Activated CD8-positive, alpha-beta T cell treated with anti-CD3 and anti-CD28 coated beads for 36 hours (primary cell): ENCODE measurements at regions not wholly inside any gene's neighbourhood (a gene's known extent, or its start where the extent isn't known, plus 50 kb on each side); places are given as distances from the start of the nearest gene placed in this dataset.

Experiments used
- ATAC-seq: fragments of 200-7000 bp; cut with Tn5 transposase; one replicate; pipeline ENCODE4 v1.10.0; 2021; ENCODE audit warnings: mild to moderate bottlenecking, moderate library complexity
- CTCF ChIA-PET: fragments of 350-600 bp; sonication (Branson Sonifier 250); formaldehyde crosslinking; loops from one replicate; lab custom pipeline; 2021; ENCODE audit warnings: antibody characterized with exemption; lab: Charles Lee
- POLR2A ChIA-PET: fragments of 350-600 bp; sonication (Branson Sonifier 250); formaldehyde crosslinking; loops from one replicate; lab custom pipeline; 2021; ENCODE audit warnings: antibody characterized with exemption; lab: Charles Lee
- DNase-seq: peaks from one replicate; pipeline ENCODE4 v3.0.0-alpha.2; 2020
- H3K27ac Mint-ChIP-seq: one replicate; pipeline ENCODE4 v1.8.0; 2021; ENCODE audit warnings: mild to moderate bottlenecking, mixed read lengths
- H3K27me3 Mint-ChIP-seq: one replicate; pipeline ENCODE4 v1.8.0; 2021; ENCODE audit warnings: mixed read lengths
- H3K36me3 Mint-ChIP-seq: one replicate; pipeline ENCODE4 v1.8.0; 2021; ENCODE audit warnings: low read depth, mixed read lengths
- H3K4me1 Mint-ChIP-seq: one replicate; pipeline ENCODE4 v1.8.0; 2021; ENCODE audit warnings: low read depth, mixed read lengths
- H3K4me3 Mint-ChIP-seq: one replicate; pipeline ENCODE4 v1.8.0; 2021; ENCODE audit warnings: mild to moderate bottlenecking, moderate library complexity, mixed read lengths
- H3K9me3 Mint-ChIP-seq: one replicate; pipeline ENCODE4 v1.8.0; 2021; ENCODE audit warnings: mixed read lengths
- intact Hi-C: fragments of 100-400 bp; cut with micrococcal nuclease; formaldehyde crosslinking; loops from one replicate; pipeline ENCODE4 v1.10.0; 2022
- TF ChIP-seq, protein P1 (sequence below): fragments of 200-600 bp; IDR thresholded peaks from one replicate; pipeline ENCODE4 v1.8.0; 2022; ENCODE audit warnings: antibody characterized with exemption, mild to moderate bottlenecking

DNA sequence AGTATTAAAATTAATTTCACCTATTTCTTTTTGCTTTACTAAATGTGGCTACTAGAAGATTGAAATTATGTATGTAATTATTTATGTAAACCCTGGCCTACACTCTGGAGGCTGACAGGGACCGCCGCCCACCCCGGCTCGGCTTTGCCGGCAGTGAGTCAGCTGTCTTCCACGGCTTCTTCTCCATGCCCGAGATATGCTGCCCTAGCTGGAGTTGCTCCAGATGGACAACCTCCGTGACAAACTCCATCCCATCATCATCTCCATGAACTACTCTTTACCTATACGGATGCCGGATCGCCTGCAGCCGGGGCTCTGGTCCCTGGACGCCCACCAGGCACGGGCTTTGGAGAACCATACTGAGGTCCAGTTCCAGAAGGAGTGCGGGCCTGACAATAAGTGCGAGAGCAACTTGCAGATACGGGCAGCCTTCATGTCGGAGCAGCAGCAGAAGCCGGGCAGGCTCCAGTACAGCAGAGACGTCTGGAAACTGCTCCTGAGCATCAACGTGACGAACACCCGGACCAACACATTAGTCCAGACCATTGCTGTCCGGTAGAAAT, 86.9 kb upstream of the NID2 start:
- DNase-seq = no peak
- TF ChIP-seq, protein P1, sequence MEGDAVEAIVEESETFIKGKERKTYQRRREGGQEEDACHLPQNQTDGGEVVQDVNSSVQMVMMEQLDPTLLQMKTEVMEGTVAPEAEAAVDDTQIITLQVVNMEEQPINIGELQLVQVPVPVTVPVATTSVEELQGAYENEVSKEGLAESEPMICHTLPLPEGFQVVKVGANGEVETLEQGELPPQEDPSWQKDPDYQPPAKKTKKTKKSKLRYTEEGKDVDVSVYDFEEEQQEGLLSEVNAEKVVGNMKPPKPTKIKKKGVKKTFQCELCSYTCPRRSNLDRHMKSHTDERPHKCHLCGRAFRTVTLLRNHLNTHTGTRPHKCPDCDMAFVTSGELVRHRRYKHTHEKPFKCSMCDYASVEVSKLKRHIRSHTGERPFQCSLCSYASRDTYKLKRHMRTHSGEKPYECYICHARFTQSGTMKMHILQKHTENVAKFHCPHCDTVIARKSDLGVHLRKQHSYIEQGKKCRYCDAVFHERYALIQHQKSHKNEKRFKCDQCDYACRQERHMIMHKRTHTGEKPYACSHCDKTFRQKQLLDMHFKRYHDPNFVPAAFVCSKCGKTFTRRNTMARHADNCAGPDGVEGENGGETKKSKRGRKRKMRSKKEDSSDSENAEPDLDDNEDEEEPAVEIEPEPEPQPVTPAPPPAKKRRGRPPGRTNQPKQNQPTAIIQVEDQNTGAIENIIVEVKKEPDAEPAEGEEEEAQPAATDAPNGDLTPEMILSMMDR = no peak
- intact Hi-C loops = loop anchor here (10.0 kb wide), 1 partner anchor 109 kb away; the partner anchor contains the start of gene PTGDR
- no peak overlapping the region for H3K27ac Mint-ChIP-seq
- H3K9me3 Mint-ChIP-seq = no peaks in the 10 kb centered on the region
- peaks cover 3% of the 10 kb centered on the region for H3K36me3 Mint-ChIP-seq
- CTCF ChIA-PET = no interaction called here
- no peaks in the 10 kb centered on the region for H3K27me3 Mint-ChIP-seq
- POLR2A ChIA-PET = no interaction called here
- no peak for ATAC-seq
- peaks cover 42% of the 10 kb centered on the region for H3K4me1 Mint-ChIP-seq
- H3K4me3 Mint-ChIP-seq = no peak overlapping the region

DNA sequence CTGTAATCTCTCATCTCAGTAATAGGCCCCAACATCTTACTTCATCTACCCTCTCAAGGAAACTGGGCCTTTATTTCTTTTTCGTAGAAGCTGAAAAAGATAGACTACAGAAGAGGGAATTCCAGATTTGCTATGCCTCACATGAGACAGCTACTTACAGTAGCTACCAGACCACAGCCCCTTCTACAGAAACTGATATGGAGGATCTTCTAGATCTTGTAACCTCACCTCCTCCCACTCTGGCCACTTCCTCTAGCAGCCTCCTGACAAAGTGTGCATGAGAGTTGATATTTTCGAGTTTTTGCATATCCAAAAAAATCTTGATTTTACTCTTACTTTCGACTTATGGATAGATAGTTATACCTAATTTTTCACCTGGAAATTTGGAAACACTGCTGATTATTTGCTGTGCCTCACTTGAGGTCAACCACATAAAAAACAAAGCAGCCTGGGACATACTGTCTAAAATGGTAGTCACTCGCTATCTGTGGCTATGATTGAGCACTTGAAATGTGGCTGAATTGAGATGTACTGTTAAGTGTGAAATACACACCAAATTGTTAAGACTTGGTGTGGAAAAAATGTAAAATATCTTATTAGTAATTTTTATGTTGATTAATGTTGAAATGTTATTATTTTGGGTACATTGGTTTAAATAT, 86.3 kb upstream of the NID2 start:
- peak; percentile 70 for DNase-seq
- peak overlapping the region; percentile 73 for H3K27ac Mint-ChIP-seq
- ATAC-seq = peak; percentile 93
- H3K36me3 Mint-ChIP-seq = peaks cover 3% of the 10 kb centered on the region
- H3K4me3 Mint-ChIP-seq = no peak overlapping the region
- ChIA-PET POLR2A (interaction anchor here (1.7 kb wide), 1 partner anchor 17 kb away, joined by 4 read pairs; no protein-coding TSS in a partner anchor), CTCF (no interaction called here)
- no peaks in the 10 kb centered on the region for H3K9me3 Mint-ChIP-seq
- intact Hi-C loops = loop anchor here (10.0 kb wide), 1 partner anchor 110 kb away; the partner anchor contains the start of gene PTGDR
- H3K4me1 Mint-ChIP-seq = peaks cover 42% of the 10 kb centered on the region
- no peaks in the 10 kb centered on the region for H3K27me3 Mint-ChIP-seq
- TF ChIP-seq, protein P1 = no peak

DNA sequence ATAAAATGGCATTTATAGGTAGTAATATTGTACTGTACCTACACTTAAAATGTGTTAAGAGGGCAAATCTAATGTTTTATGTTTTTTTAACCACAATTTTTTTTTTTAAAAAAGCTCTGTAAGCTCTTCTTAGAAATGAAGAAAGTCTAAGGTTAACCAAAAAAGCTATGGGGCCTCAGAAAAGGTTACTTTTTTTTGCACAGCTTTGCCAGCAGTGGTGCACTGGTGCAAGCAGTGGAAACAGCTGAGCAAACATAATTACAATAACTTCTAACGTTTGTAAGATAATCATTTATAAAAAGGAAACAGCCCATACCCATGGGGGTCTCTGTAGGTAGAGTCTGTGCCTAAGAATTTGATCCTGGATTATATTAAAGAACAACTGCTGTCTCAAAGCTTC, 85.1 kb upstream of the NID2 start:
- DNase-seq (no peak), ATAC-seq (no peak)
- Mint-ChIP-seq H3K4me1 (peaks cover 48% of the 10 kb centered on the region), H3K27ac (peak overlapping the region; percentile 43), H3K36me3 (peaks cover 3% of the 10 kb centered on the region), H3K4me3 (no peak overlapping the region), H3K27me3 (no peaks in the 10 kb centered on the region), H3K9me3 (no peaks in the 10 kb centered on the region)
- TF ChIP-seq, protein P1 = no peak
- intact Hi-C loops = loop anchor here (10.0 kb wide), 1 partner anchor 111 kb away; the partner anchor contains the start of gene PTGDR
- ChIA-PET CTCF (interaction anchor here (1.0 kb wide), 1 partner anchor 20 kb away, joined by 3 read pairs; no protein-coding TSS in a partner anchor), POLR2A (interaction anchor here (1.7 kb wide), 1 partner anchor 18 kb away, joined by 4 read pairs; no protein-coding TSS in a partner anchor)

DNA sequence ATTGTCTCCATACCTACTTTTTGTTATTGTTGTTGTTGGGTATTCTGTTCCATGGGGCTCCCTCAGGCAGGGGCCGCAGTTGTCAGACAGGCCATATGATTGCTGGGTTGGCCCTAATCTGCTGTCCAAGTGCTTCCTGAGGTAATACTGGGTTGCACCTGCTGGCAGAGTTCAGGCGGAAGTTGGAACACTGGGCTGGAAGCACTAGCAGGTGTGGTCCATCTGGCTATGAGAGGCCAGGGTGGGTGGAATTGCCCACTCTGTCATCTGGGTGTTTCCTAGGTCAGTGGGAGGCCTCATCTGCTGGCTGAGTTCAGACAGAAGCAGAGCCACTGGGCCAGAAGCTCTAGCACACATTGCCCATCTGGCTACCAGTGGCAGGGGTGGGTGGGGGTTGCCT, 81.3 kb upstream of the NID2 start:
- Mint-ChIP-seq H3K4me1 (peaks cover 46% of the 10 kb centered on the region), H3K36me3 (peaks cover 3% of the 10 kb centered on the region), H3K27me3 (no peaks in the 10 kb centered on the region), H3K27ac (no peak overlapping the region), H3K4me3 (no peak overlapping the region), H3K9me3 (no peaks in the 10 kb centered on the region)
- DNase-seq (no peak), ATAC-seq (no peak)
- TF ChIP-seq, protein P1 = no peak
- intact Hi-C loops = loop anchor here (10.0 kb wide), 1 partner anchor 115 kb away; the partner anchor contains the start of gene PTGDR
- CTCF ChIA-PET = interaction anchor here (1.0 kb wide), 1 partner anchor 150 kb away, joined by 3 read pairs; no protein-coding TSS in a partner anchor
- POLR2A ChIA-PET = no interaction called here

DNA sequence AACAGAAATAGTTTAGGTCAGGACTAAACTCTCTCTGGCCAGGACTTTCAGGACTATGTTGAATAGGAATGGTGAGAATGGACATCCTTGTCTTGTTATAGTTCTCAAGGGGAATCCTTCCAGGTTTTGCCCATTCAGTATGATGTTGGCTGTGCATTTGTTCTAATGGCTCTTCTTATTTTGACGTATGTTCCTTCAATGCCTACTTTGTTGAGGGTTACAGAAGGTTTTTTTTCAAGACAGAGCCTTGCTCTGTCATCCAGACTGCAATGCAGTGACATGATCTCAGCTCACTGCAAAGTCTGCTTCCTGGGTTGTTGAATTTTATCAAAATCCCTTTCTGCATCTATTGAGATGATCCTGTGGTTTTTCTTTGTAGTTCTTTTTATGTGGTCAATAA, 79.5 kb upstream of the NID2 start:
- Mint-ChIP-seq H3K4me3 (no peak overlapping the region), H3K27ac (no peak overlapping the region), H3K9me3 (peaks cover 4% of the 10 kb centered on the region), H3K27me3 (no peaks in the 10 kb centered on the region), H3K4me1 (peaks cover 29% of the 10 kb centered on the region), H3K36me3 (peaks cover 3% of the 10 kb centered on the region)
- intact Hi-C loops = no loop called here
- ATAC-seq (no peak), DNase-seq (no peak)
- ChIA-PET CTCF (interaction anchor here (1.0 kb wide), 1 partner anchor 11 kb away, joined by 3 read pairs; no protein-coding TSS in a partner anchor), POLR2A (no interaction called here)
- TF ChIP-seq, protein P1 = no peak
